ENCODE measurements at regions not wholly inside any gene's neighbourhood (a gene's known extent, or its start where the extent isn't known, plus 50 kb on each side); places are given as distances from the start of the nearest gene placed in this dataset.

- no peak for TF ChIP-seq ZBTB49 (CRISPR knock-in tag; IDR thresholded peaks at IDR 0.05; ENCODE audit: borderline replicate concordance)
- no peak for TF ChIP-seq KLF1 (tag; IDR thresholded peaks at IDR 0.05)
- no peak for TF ChIP-seq JUND (IDR thresholded peaks at IDR 0.05; ENCODE audit: borderline replicate concordance, low read depth, low read length)
- TF ChIP-seq JUND (tag; IDR thresholded peaks at IDR 0.05; ENCODE audit: borderline replicate concordance, low read depth, low read length), result no peak
- no peak for TF ChIP-seq CEBPZ (IDR thresholded peaks at IDR 0.05; ENCODE audit: borderline replicate concordance, low read depth, low read length)
- no peak for TF ChIP-seq MAFG (tag; conservative IDR thresholded peaks at IDR 0.05)
- TF ChIP-seq CEBPB (tag; IDR thresholded peaks at IDR 0.05), result no peak
Measured at GRCh38 chr2:156229724-156230362, 102.7 kb downstream of the NR4A2 start (continued).

Data from K562 (cell line).